ENCODE measurements at regions not wholly inside any gene's neighbourhood (a gene's known extent, or its start where the extent isn't known, plus 50 kb on each side); places are given as distances from the start of the nearest gene placed in this dataset.

DNA sequence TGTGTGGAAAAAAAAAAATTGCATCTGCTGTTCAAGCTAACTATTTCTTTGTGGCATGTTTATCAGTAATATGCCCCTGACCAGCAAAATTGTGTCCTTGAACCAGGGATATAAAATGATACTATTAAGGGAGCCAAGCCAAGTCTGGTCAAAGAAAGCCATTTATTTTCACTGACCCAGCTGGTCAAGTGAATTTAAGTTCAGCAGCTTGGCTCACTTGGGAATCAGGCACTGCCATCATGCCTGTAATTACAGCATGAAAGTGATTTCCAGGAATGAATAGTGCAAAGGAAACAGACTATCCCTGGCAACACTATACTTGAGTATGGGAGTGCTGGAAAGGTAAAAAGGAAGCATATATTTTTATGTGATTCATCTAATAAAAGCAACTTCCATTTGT is 934.6 kb upstream of the CDH8 start:
- no peak overlapping the region for H3K4me3 ChIP-seq (ENCODE audit: low read depth, low read length)
- no peak for DNase-seq (ENCODE audit: low read depth)
- TF ChIP-seq MAX (IDR thresholded peaks at IDR 0.05; ENCODE audit: low read depth, low read length): no peak
- TF ChIP-seq CTCF (IDR thresholded peaks at IDR 0.05; ENCODE audit: low read depth, low read length): no peak
- no peak for TF ChIP-seq MYC (IDR thresholded peaks at IDR 0.05; ENCODE audit: low read depth, low read length)
- no peak for TF ChIP-seq POLR2A (IDR thresholded peaks at IDR 0.05; ENCODE audit: extremely low read depth, insufficient read length)

DNA sequence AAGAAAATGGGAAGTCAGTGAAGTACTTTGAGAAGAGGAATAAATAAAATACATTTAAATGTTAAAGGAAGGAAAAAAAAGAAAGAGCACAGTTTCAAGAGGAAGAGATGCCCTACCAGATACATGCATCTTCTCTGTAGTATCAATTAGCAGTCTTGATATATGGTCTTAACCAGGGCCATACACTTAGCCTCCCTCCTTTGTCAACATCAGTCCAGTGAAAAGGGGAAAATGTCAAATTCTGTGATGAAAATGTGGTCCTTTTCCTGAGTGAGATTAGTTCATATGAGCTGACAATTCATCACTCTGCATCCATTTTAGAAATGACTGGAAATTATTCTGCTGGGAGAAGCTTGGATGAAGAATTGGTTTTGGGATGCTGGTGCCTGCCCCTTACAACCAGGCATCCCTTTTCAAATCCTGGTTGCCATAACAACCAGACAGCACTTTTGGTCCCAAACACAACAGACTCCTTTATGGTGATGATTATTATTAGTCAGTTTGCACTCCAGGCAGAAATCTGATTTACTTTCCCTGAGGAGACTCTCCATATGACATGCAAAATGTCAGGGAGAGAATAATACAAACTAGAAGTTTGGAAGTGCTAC is 933.6 kb upstream of the CDH8 start:
- H3K4me3 ChIP-seq (ENCODE audit: low read depth, low read length): no peak overlapping the region
- DNase-seq (ENCODE audit: low read depth): no peak
- no peak for TF ChIP-seq CTCF (IDR thresholded peaks at IDR 0.05; ENCODE audit: low read depth, low read length)
- TF ChIP-seq MAX (IDR thresholded peaks at IDR 0.05; ENCODE audit: low read depth, low read length): no peak
- TF ChIP-seq MYC (IDR thresholded peaks at IDR 0.05; ENCODE audit: low read depth, low read length): no peak
- TF ChIP-seq POLR2A (IDR thresholded peaks at IDR 0.05; ENCODE audit: extremely low read depth, insufficient read length): no peak

DNA sequence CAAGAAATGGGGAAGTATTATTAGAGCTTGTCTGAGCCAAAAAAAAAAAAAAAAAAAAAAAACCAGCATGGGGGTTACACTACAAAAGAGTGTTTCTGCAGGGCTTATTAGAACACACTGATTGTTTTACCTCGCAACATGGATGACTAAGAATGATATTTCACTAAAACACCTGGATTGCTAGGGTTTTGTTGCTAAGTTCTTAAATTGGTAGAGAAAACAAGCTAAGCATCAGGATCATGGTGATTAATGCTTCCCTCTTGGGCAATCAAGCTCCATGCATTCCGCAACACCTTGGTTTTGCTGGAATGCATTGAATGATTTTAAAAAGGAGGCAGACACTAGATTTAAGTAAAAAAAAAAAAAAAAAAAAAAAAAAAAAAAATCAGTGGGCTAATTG is 931.4 kb upstream of the CDH8 start:
- no peak overlapping the region for H3K4me3 ChIP-seq (ENCODE audit: low read depth, low read length)
- no peak for DNase-seq (ENCODE audit: low read depth)
- no peak for TF ChIP-seq MAX (IDR thresholded peaks at IDR 0.05; ENCODE audit: low read depth, low read length)
- no peak for TF ChIP-seq POLR2A (IDR thresholded peaks at IDR 0.05; ENCODE audit: extremely low read depth, insufficient read length)
- no peak for TF ChIP-seq CTCF (IDR thresholded peaks at IDR 0.05; ENCODE audit: low read depth, low read length)
- no peak for TF ChIP-seq MYC (IDR thresholded peaks at IDR 0.05; ENCODE audit: low read depth, low read length)

DNA sequence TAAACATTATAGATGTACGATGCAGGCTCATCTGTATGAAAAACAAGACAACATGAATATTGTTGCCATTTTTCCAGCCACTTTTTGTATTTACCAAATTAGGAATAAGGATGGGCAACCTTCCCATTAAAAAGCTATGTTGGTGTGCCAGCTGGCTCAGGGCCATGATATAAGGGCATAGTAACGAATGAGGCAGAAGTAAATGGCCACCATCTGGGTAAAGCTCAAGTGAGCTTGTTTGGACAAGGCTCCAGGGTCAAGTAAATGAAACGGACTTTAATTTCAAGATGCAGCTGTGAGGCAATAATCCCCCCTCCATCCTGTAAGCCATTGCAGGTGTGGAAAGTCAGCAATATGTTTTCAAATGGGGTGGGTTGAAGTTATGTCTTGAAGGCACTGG is 930.9 kb upstream of the CDH8 start:
- no peak overlapping the region for H3K4me3 ChIP-seq (ENCODE audit: low read depth, low read length)
- DNase-seq (ENCODE audit: low read depth): no peak
- no peak for TF ChIP-seq MYC (IDR thresholded peaks at IDR 0.05; ENCODE audit: low read depth, low read length)
- TF ChIP-seq CTCF (IDR thresholded peaks at IDR 0.05; ENCODE audit: low read depth, low read length): no peak
- TF ChIP-seq POLR2A (IDR thresholded peaks at IDR 0.05; ENCODE audit: extremely low read depth, insufficient read length): no peak
- TF ChIP-seq MAX (IDR thresholded peaks at IDR 0.05; ENCODE audit: low read depth, low read length): no peak

DNA sequence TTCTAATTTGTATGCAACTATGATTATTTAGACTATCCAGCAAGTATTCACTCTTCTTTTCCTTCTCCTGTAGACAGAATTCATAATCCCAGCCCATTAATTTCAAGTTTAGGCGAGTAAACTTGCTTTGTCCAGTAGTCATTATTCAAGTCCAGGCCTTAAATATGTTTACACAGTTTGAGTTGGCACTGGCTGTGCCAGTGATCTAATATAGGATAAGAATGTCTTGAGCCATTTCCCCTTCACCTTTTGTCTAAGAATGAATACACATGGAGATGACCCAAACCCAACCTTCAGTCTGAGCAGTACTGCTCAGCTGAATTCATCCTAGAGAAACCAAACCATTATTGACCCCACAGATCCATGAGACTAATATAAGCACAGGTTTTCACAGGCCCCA is 930.4 kb upstream of the CDH8 start:
- no peak overlapping the region for H3K4me3 ChIP-seq (ENCODE audit: low read depth, low read length)
- DNase-seq (ENCODE audit: low read depth): no peak
- TF ChIP-seq CTCF (IDR thresholded peaks at IDR 0.05; ENCODE audit: low read depth, low read length) (no peak), MYC (IDR thresholded peaks at IDR 0.05; ENCODE audit: low read depth, low read length) (no peak), MAX (IDR thresholded peaks at IDR 0.05; ENCODE audit: low read depth, low read length) (no peak), POLR2A (IDR thresholded peaks at IDR 0.05; ENCODE audit: extremely low read depth, insufficient read length) (no peak)
